Ovary (tissue), 3 donors: ENCODE measurements at regions not wholly inside any gene's neighbourhood (a gene's known extent, or its start where the extent isn't known, plus 50 kb on each side); places are given as distances from the start of the nearest gene placed in this dataset.

ENCODE experiments used
- CTCF ChIP-seq, 3 donors: fragments of 450-650 bp in 2 of 3; fragments of 200-600 bp in 1 of 3; IDR thresholded peaks; one replicate each; pipeline versions ENCODE4 v1.5.1 to v1.8.0; 2016 to 2022; ENCODE audit warnings: antibody characterized with exemption in 3 of 3, mild to moderate bottlenecking in 1 of 3
- EP300 ChIP-seq: sonication (generic); formaldehyde crosslinking; IDR thresholded peaks from one replicate; pipeline ENCODE4 v1.6.1; 2017; ENCODE audit warnings: antibody characterized with exemption
- donor health status: DM: no; HTN: no; CAD: no.

- TF ChIP-seq CTCF (IDR thresholded peaks at IDR 0.05) (no peak), EP300 (no peak)
Observed at GRCh38 chr1:194538453-194538852, 1352.0 kb upstream of the B3GALT2 start.
